ENCODE measurements at regions not wholly inside any gene's neighbourhood (a gene's known extent, or its start where the extent isn't known, plus 50 kb on each side); places are given as distances from the start of the nearest gene placed in this dataset.

DNA sequence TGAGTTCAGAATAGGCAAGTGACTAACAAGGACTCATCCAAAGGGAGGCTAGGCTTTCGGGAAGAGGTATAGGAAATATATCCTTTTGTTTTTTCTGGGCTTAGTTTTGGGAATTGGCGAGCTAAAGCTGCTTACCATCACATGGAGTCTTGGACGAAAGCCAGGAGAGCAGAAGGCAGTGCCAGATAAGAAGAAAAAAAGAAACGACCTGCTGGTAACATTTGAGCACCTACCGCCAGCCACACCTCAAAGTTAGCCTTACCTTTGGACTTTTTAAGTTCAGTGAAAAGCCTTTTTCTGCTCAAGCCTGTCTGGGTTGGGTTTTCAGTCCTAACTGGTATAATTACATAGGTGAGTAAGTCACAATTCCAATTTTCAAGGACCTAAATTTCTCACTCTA lies 85.1 kb upstream of the LCORL start:
- no peak overlapping the region for H2BK5ac ChIP-seq (ENCODE audit: low read depth, low read length, poor library complexity, severe bottlenecking)
- no peak overlapping the region for H3K4ac ChIP-seq (ENCODE audit: low read depth in 1 of 2, low read length in 2 of 2)
- H3K9ac ChIP-seq (ENCODE audit: low read length) = no peak overlapping the region
- no peak overlapping the region for H2BK12ac ChIP-seq (ENCODE audit: low read length in 2 of 2)
- no peak overlapping the region for H2BK15ac ChIP-seq (ENCODE audit: low read depth, poor library complexity, severe bottlenecking)
- no peak for DNase-seq
- H2AK5ac ChIP-seq (ENCODE audit: low read length, severe bottlenecking) = no peak overlapping the region
- H4K8ac ChIP-seq (ENCODE audit: low read length) = no peak overlapping the region
- H3K27me3 ChIP-seq (ENCODE audit: control insufficient read depth in 1 of 2, insufficient read depth in 1 of 2, low read length in 2 of 2) = peaks cover 0 to 16% of the 10 kb centered on the region in 2 experiments
- no peak overlapping the region for H4K91ac ChIP-seq (ENCODE audit: low read length)
- no peaks in the 10 kb centered on the region for H3K36me3 ChIP-seq (ENCODE audit: control insufficient read depth in 1 of 2, insufficient read depth in 2 of 2, low read depth in 1 of 2, low read length in 2 of 2)
- H3K23ac ChIP-seq (ENCODE audit: low read length in 2 of 2) = no peak overlapping the region
- no peak overlapping the region for H2BK120ac ChIP-seq (ENCODE audit: low read depth, low read length)
- H3K79me1 ChIP-seq (replicated peaks; ENCODE audit: low read length, poor library complexity, severe bottlenecking) = no peaks in the 10 kb centered on the region
- no peak overlapping the region for H3K4me2 ChIP-seq (ENCODE audit: low read length, poor library complexity, severe bottlenecking)
- H3K9me3 ChIP-seq (ENCODE audit: control insufficient read depth, low read length) = no peaks in the 10 kb centered on the region
- 71% methylated on average over 3 of the region's 5 CpGs for WGBS
- no peak overlapping the region for H2AFZ ChIP-seq (ENCODE audit: low read depth, low read length)
- H3K4me3 ChIP-seq (ENCODE audit: insufficient read depth in 1 of 2, low read depth in 1 of 2, low read length in 2 of 2) = no peak overlapping the region
- no peak overlapping the region for H3K27ac ChIP-seq (ENCODE audit: low read length, poor library complexity, severe bottlenecking)
- H3K14ac ChIP-seq (ENCODE audit: low read length in 2 of 2) = no peak overlapping the region
- no peaks in the 10 kb centered on the region for H3K4me1 ChIP-seq (ENCODE audit: control insufficient read depth, insufficient read depth, low read depth, low read length)
- no peak overlapping the region for H3K18ac ChIP-seq (ENCODE audit: low read depth in 1 of 2, low read length in 2 of 2)

DNA sequence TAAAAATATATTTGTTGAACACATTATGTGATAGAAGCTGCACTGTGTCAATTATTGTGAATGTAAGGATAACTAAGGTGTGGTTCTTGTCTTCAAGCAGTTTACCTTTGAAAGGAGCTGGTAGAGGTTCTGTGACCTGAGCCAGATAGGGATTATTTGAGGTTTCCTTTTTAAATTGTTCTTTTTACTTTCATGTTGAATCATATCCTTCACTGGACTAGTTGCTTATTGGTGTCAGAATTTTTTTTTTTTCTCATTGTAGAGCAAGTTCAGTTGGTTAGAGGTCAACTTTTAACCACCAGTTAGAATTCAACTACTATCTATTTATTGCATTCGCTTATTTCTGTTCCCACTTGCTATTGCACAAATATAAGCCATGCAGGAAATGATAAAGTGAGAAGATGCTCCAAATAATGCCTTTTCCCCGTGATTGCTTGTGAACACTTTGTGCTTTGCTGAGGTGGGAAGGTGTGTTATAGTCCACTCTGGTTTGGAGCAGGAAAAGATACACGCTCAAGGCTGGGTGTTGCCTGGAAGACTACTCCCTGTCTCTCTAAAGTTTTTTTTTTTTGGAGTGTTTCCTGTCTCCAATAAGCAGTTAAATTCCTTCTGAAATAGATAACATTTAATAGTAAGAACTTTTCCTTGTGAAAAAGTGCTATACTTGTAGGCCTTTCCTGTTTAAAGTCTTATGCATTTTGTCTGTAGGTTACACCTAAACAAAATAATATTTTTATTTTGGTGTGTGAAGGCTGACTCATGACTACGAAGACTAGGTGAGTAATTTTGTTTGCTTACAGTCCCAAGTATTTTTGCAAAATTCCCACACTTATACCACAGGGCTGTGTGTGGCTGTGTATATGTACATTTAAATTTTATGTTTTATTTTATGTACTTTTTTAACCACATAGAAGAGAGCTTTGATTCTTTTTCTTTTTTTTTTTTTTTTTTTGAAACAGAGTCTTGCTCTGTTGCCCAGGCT lies 83.8 kb upstream of the LCORL start:
- no peak for DNase-seq
- Histone ChIP-seq H3K4ac (ENCODE audit: low read depth in 1 of 2, low read length in 2 of 2) (no peak overlapping the region), H2BK5ac (ENCODE audit: low read depth, low read length, poor library complexity, severe bottlenecking) (no peak overlapping the region), H3K18ac (ENCODE audit: low read depth in 1 of 2, low read length in 2 of 2) (no peak overlapping the region), H3K27ac (ENCODE audit: low read length, poor library complexity, severe bottlenecking) (no peak overlapping the region), H3K4me1 (ENCODE audit: control insufficient read depth, insufficient read depth, low read depth, low read length) (no peaks in the 10 kb centered on the region), H2BK120ac (ENCODE audit: low read depth, low read length) (no peak overlapping the region), H3K36me3 (ENCODE audit: control insufficient read depth in 1 of 2, insufficient read depth in 2 of 2, low read depth in 1 of 2, low read length in 2 of 2) (no peaks in the 10 kb centered on the region), H2AFZ (ENCODE audit: low read depth, low read length) (no peak overlapping the region), H3K23ac (ENCODE audit: low read length in 2 of 2) (no peak overlapping the region), H3K14ac (ENCODE audit: low read length in 2 of 2) (no peak overlapping the region), H3K79me1 (replicated peaks; ENCODE audit: low read length, poor library complexity, severe bottlenecking) (no peaks in the 10 kb centered on the region), H3K9ac (ENCODE audit: low read length) (no peak overlapping the region), H3K27me3 (ENCODE audit: control insufficient read depth in 1 of 2, insufficient read depth in 1 of 2, low read length in 2 of 2) (peaks cover 0 to 5% of the 10 kb centered on the region in 2 experiments), H4K8ac (ENCODE audit: low read length) (no peak overlapping the region), H3K4me3 (ENCODE audit: insufficient read depth in 1 of 2, low read depth in 1 of 2, low read length in 2 of 2) (no peak overlapping the region), H2BK12ac (ENCODE audit: low read length in 2 of 2) (no peak overlapping the region), H4K91ac (ENCODE audit: low read length) (no peak overlapping the region), H3K4me2 (ENCODE audit: low read length, poor library complexity, severe bottlenecking) (no peak overlapping the region), H2AK5ac (ENCODE audit: low read length, severe bottlenecking) (no peak overlapping the region), H3K9me3 (ENCODE audit: control insufficient read depth, low read length) (no peaks in the 10 kb centered on the region), H2BK15ac (ENCODE audit: low read depth, poor library complexity, severe bottlenecking) (no peak overlapping the region)
- WGBS = 45% methylated on average over 2 of the region's 4 CpGs

DNA sequence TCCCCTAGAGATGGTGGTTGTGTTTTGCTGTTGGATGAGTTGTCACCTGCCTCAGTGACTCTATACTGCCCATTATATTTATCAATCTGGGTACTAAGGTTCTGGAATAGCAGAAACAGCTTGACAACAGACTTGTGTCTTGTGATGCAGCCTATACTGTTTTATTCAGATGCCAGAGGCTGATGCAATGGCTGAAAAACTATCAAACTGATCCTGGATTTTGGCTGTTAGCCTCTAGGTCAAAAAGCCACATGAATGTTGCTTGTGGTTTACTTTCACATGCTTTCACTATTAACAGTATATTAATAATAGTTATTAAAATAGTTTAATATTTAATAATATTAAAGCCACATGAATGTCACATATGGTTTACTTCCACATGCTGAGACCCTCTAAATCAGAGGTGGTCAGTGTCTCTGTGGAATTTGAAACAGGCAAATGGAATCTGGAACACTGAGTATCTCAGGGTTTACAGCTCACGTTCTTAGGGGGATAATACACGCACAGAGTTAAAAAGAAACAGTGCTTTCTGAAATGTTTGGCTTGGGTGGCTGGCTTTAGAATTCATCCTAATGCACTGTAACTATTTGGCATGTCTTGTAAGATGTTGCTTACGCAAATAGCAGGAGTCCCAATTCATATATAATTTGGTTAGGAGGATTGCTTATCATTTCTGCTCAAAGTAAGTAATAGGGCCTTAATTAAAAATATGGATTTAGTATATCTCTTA lies 82.5 kb upstream of the LCORL start:
- Histone ChIP-seq H3K23ac (ENCODE audit: low read length in 2 of 2) (no peak overlapping the region), H2BK120ac (ENCODE audit: low read depth, low read length) (no peak overlapping the region), H3K14ac (ENCODE audit: low read length in 2 of 2) (no peak overlapping the region), H3K4me3 (ENCODE audit: insufficient read depth in 1 of 2, low read depth in 1 of 2, low read length in 2 of 2) (no peak overlapping the region), H3K9ac (ENCODE audit: low read length) (no peak overlapping the region), H3K27ac (ENCODE audit: low read length, poor library complexity, severe bottlenecking) (no peak overlapping the region), H3K79me1 (replicated peaks; ENCODE audit: low read length, poor library complexity, severe bottlenecking) (no peaks in the 10 kb centered on the region), H3K36me3 (ENCODE audit: control insufficient read depth in 1 of 2, insufficient read depth in 2 of 2, low read depth in 1 of 2, low read length in 2 of 2) (no peaks in the 10 kb centered on the region), H3K4me2 (ENCODE audit: low read length, poor library complexity, severe bottlenecking) (no peak overlapping the region), H2AFZ (ENCODE audit: low read depth, low read length) (no peak overlapping the region), H3K4me1 (ENCODE audit: control insufficient read depth, insufficient read depth, low read depth, low read length) (no peaks in the 10 kb centered on the region), H4K8ac (ENCODE audit: low read length) (no peak overlapping the region), H3K4ac (ENCODE audit: low read depth in 1 of 2, low read length in 2 of 2) (no peak overlapping the region), H2BK12ac (ENCODE audit: low read length in 2 of 2) (no peak overlapping the region), H4K91ac (ENCODE audit: low read length) (no peak overlapping the region), H3K27me3 (ENCODE audit: control insufficient read depth in 1 of 2, insufficient read depth in 1 of 2, low read length in 2 of 2) (no peaks in the 10 kb centered on the region), H2AK5ac (ENCODE audit: low read length, severe bottlenecking) (no peak overlapping the region), H3K9me3 (ENCODE audit: control insufficient read depth, low read length) (no peaks in the 10 kb centered on the region), H3K18ac (ENCODE audit: low read depth in 1 of 2, low read length in 2 of 2) (no peak overlapping the region), H2BK5ac (ENCODE audit: low read depth, low read length, poor library complexity, severe bottlenecking) (no peak overlapping the region), H2BK15ac (ENCODE audit: low read depth, poor library complexity, severe bottlenecking) (no peak overlapping the region)
- 77% methylated on average over 2 of the region's 3 CpGs for WGBS
- DNase-seq = no peak

DNA sequence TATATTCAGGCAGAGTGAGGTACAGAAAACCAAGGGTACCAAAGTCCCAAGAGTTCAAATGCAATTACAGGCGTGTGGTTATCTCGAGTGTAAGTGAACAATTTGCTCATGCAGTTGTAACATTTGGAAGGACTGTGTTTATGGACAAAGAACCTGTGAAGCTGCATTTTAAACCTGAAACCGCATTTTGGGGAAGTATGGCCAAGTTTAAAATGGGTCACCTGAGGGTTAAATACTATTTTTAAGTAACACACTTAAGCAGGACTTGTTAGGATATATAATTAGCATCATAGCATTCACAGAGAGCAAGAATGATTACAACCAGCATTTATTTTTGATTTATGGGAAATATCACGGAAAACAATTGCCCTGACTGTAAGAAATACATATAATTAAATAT lies 79.1 kb upstream of the LCORL start:
- no peaks in the 10 kb centered on the region for H3K9me3 ChIP-seq (ENCODE audit: control insufficient read depth, low read length)
- no peak overlapping the region for H3K9ac ChIP-seq (ENCODE audit: low read length)
- H4K91ac ChIP-seq (ENCODE audit: low read length) = no peak overlapping the region
- no peak for DNase-seq
- H3K27me3 ChIP-seq (ENCODE audit: control insufficient read depth in 1 of 2, insufficient read depth in 1 of 2, low read length in 2 of 2) = no peaks in the 10 kb centered on the region
- no peak overlapping the region for H2AFZ ChIP-seq (ENCODE audit: low read depth, low read length)
- H2BK5ac ChIP-seq (ENCODE audit: low read depth, low read length, poor library complexity, severe bottlenecking) = no peak overlapping the region
- H3K4me1 ChIP-seq (ENCODE audit: control insufficient read depth, insufficient read depth, low read depth, low read length) = no peaks in the 10 kb centered on the region
- no peak overlapping the region for H3K4ac ChIP-seq (ENCODE audit: low read depth in 1 of 2, low read length in 2 of 2)
- no peak overlapping the region for H2BK120ac ChIP-seq (ENCODE audit: low read depth, low read length)
- H3K36me3 ChIP-seq (ENCODE audit: control insufficient read depth in 1 of 2, insufficient read depth in 2 of 2, low read depth in 1 of 2, low read length in 2 of 2) = no peaks in the 10 kb centered on the region
- no peak overlapping the region for H2BK12ac ChIP-seq (ENCODE audit: low read length in 2 of 2)
- no peak overlapping the region for H3K14ac ChIP-seq (ENCODE audit: low read length in 2 of 2)
- no peak overlapping the region for H2AK5ac ChIP-seq (ENCODE audit: low read length, severe bottlenecking)
- no peak overlapping the region for H4K8ac ChIP-seq (ENCODE audit: low read length)
- no peak overlapping the region for H3K18ac ChIP-seq (ENCODE audit: low read depth in 1 of 2, low read length in 2 of 2)
- 67% methylated on average over 2 of the region's 4 CpGs for WGBS
- H3K4me2 ChIP-seq (ENCODE audit: low read length, poor library complexity, severe bottlenecking) = no peak overlapping the region
- H3K79me1 ChIP-seq (replicated peaks; ENCODE audit: low read length, poor library complexity, severe bottlenecking) = no peaks in the 10 kb centered on the region
- no peak overlapping the region for H3K23ac ChIP-seq (ENCODE audit: low read length in 2 of 2)
- H3K4me3 ChIP-seq (ENCODE audit: insufficient read depth in 1 of 2, low read depth in 1 of 2, low read length in 2 of 2) = no peak overlapping the region
- no peak overlapping the region for H2BK15ac ChIP-seq (ENCODE audit: low read depth, poor library complexity, severe bottlenecking)
- H3K27ac ChIP-seq (ENCODE audit: low read length, poor library complexity, severe bottlenecking) = no peak overlapping the region

All from mesenchymal stem cell (in vitro differentiated cells and primary cell).